ENCODE measurements at regions not wholly inside any gene's neighbourhood (a gene's known extent, or its start where the extent isn't known, plus 50 kb on each side); places are given as distances from the start of the nearest gene placed in this dataset.

- TF ChIP-seq, protein P1, sequence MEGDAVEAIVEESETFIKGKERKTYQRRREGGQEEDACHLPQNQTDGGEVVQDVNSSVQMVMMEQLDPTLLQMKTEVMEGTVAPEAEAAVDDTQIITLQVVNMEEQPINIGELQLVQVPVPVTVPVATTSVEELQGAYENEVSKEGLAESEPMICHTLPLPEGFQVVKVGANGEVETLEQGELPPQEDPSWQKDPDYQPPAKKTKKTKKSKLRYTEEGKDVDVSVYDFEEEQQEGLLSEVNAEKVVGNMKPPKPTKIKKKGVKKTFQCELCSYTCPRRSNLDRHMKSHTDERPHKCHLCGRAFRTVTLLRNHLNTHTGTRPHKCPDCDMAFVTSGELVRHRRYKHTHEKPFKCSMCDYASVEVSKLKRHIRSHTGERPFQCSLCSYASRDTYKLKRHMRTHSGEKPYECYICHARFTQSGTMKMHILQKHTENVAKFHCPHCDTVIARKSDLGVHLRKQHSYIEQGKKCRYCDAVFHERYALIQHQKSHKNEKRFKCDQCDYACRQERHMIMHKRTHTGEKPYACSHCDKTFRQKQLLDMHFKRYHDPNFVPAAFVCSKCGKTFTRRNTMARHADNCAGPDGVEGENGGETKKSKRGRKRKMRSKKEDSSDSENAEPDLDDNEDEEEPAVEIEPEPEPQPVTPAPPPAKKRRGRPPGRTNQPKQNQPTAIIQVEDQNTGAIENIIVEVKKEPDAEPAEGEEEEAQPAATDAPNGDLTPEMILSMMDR (IDR thresholded peaks at IDR 0.05) = no peak
- TF ChIP-seq POLR2A (IDR thresholded peaks at IDR 0.05) = no peak
These were observed 194.4 kb downstream of the SALL1 start for GRCh38 chr16:50956637-50957036.

Measured in adrenal gland (tissue), 5 donors.